ENCODE measurements at regions not wholly inside any gene's neighbourhood (a gene's known extent, or its start where the extent isn't known, plus 50 kb on each side); places are given as distances from the start of the nearest gene placed in this dataset.
A peak's percentile ranks its signal among the peaks of the same experiment; 100 is the strongest.
"Not testable (repeated sequence)": the region's sequence is repeated elsewhere in the genome, so short reads cannot be mapped to it uniquely, and the experiment has no call there.

DNA sequence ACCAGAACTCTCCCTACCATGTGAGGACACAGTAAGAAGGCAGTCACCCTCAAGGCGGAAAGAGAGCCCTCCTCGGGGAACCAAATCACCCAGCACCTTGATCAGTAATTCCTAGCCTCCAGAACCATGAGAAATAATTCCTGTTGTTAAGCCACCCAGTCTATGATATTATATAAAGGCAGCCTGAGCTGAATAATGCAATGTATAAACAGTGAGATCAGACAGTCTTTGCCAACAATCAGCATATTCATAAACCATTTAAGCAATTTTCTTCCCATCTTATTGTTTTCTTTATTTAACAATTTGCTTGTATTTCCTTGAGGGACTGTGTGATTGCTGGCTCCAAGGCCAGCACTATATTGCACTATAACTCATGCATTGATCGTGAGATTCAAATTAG is 144.4 kb upstream of the DAPK1 start:
- DNase-seq (ENCODE audit: extremely low read depth, low read depth): no peak

DNA sequence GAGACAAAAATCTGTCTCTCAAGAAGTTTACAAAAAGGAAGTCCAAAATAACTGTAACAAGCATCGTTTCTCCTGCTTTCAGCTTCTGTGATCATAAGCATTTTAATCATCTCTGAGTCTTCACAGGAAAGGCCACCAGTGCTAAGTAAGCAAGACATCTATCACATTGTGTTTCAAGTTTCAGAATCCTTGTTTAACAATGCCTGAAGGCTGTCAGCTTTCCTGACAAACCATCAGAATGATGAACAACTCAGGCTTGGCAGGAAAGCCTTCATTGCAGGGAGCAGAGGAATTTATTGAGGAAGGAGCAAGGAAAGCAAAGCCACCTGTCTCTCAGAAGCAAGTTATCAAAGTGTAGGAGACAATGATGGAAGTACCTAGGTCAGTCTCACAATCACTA is 143.5 kb upstream of the DAPK1 start:
- DNase-seq (ENCODE audit: extremely low read depth, low read depth): no peak

DNA sequence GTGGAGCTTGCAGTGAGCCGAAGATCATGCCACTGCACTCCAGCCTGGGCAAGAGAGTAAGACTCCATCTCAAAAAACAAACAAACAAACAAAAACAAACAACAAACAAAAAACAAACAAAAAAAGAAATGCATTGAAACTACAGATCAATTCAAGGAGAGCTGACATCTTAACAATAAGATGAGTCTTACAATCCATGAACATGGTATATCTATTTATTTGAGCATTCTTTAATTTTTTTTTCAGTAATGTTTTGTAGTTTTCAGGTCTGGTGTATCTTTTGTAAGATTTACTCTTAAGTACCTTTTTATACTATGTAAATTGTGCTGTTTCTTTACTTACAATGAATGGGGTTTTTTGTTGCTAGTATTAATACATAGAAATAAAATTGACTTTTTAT is 140.1 kb upstream of the DAPK1 start:
- no peak for DNase-seq (ENCODE audit: extremely low read depth, low read depth)

DNA sequence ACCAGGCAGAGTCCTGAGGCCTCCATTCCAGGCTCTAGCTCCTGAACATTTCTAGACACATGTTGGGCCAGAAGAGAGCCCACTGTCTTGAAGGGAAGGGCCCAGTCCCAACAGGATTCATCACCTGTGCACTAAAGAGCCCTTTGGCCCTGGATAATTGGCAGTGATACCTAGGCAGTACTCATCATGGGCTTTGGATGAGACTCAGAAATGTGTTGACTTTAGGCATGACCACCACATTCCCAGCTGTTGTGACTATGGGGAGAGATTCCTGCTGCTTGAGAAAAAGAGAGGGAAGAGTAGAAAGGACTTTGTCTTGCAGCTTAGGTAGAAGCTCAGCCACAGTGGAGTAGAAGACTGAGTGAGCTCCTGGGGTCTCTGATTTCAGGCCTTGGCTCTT is 138.4 kb upstream of the DAPK1 start:
- DNase-seq (ENCODE audit: extremely low read depth, low read depth): no peak

DNA sequence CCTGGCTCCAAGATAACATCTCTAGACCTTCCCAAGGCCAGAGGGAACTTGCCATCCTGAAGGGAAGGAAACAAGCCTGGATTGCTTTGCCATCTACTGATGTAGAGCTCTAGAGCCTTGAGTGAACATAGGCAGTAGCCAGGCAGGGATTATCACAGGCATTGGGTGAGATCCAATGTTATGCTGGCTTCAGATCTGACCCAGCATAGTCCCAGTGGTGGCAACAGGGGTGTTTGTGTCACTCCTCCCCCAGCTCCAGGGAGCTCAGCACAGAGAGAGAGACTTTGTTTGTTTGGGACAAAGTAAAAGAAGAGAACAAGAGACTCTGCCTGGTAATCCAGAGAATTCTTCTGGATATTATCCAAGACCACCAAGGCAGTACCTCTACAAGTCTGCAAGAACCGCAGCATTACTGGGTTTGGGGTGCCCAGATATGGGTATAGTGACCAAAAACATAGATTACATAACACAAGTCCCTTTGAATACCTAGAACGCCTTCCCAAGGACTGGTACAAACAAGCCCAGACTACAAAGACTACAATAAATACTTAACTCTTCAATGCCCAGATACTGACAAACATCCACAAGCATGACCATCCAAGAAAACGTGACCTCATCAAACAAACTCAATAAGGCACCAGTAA is 137.6 kb upstream of the DAPK1 start:
- no peak for DNase-seq (ENCODE audit: extremely low read depth, low read depth)

DNA sequence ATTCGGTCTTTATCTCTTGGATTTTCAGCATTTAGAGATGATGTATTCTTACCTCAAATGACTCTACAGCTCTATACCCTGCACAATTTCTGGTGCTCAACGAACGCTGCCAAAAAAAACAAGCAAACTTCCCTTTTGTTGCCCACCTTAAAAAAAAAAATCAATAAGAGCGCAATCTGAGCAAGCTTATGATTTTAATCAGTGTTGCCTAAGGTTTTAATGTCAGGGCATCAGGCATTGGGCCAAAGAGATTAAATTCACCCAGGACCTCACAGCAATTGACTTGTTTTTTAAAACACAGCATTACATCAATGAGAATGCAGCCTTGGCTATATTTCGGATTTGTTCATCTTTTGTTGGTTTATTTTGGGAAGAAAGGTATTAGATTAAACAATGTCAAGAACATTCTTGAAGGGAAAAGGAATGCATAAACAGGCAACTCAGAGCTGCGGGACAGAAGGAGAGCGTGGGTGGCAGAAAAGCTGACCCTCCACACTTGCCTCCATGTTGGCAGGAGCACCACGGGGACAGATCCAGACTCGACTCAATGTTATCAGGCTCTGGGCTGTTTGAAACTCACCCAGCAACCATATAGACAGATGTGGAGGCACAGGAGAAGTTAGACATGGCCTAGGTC is 127.5 kb upstream of the DAPK1 start:
- no peak for DNase-seq (ENCODE audit: extremely low read depth, low read depth)

DNA sequence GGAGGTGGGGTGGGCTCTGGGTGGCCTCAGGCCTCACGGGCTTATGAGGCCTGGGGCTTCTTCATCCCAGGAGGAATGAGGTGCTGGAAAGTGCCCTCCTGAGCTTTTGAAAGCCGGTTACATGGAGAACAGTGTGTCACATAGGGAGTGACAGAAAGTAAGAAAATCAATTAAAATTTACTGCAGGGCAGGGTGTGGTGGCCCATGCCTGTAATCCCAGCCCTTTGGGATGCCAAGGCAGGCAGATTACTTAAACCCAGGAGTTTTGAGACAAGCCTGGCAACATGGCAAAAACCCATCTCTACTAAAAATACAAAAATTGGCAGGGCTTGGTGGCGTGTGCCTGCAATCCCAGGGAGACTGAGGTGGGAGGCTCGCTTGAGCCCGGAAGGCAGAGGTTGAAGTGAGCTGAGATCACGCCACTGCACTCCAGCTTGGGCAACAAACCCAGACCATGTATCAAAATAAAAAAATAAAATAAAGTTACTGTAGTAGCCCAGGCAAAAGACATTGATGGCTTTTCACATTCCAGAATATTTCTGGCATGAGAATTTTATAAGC is 125.8 kb upstream of the DAPK1 start:
- DNase-seq (ENCODE audit: extremely low read depth, low read depth): no peak

DNA sequence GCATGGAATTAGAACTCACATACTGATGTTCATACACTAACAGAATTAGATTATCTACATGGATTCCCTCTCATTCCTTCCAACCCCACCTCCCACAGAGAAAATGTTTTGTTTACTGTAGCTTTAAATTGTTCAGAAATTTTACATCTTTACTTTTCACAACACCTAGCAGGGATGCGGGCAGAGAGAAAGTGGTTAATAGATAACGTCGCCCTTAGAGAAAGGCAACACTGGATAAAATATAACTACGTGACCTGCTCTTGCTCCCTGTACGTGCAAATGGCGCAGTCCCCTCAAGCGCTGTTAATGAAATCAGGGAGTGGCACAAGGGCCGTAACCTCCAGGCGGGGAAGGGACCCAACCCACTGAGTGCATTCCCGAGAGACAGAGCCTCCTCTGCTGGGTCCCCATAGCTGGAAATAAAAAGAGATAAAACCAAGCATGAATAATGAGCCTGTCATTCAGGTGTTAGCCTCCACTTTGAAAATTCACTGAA is 125.3 kb upstream of the DAPK1 start:
- no peak for DNase-seq (ENCODE audit: extremely low read depth, low read depth)

DNA sequence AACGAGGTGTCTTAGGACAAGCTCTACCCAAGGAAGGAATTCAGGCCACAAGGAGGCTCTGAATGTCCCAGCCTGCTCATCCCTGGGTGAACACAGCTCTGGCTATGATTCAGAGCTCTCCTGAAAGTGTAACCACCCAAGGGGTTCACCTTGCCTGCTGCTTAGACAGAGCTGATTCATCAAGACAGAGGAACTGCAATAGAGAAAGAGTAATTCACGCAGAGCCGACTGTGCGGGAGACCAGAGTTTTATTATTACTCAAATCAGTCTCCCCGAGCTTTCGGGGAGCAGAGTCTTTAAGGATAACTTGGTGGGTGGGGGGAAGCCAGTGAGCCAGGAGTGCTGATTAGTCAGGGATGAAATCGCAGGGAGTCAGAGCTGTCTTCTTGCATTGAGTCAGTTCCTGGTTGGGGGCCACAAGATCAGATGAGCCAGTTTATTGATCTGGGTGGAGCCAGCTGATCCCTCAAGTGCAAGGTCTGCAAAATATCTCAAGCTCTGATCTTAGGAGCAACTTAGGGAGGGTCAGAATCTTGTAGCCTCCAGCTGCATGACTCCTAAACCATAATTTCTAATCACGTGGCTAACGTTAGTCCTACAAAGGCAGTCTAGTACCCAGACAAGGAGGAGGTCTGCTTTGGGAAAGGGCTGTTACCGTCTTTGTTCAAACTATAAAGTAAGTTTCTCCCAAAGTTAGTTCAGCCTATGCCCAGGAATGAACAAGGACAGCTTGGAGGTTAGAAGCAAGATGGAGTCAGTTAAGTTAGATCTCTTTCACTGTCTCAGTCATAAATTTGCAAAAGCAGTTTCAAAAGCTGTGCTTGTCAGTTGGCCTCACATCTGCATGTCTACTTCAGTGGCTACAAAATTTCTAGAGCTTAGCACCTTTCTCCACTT is 123.4 kb upstream of the DAPK1 start:
- DNase-seq (ENCODE audit: extremely low read depth, low read depth): not testable (repeated sequence)

DNA sequence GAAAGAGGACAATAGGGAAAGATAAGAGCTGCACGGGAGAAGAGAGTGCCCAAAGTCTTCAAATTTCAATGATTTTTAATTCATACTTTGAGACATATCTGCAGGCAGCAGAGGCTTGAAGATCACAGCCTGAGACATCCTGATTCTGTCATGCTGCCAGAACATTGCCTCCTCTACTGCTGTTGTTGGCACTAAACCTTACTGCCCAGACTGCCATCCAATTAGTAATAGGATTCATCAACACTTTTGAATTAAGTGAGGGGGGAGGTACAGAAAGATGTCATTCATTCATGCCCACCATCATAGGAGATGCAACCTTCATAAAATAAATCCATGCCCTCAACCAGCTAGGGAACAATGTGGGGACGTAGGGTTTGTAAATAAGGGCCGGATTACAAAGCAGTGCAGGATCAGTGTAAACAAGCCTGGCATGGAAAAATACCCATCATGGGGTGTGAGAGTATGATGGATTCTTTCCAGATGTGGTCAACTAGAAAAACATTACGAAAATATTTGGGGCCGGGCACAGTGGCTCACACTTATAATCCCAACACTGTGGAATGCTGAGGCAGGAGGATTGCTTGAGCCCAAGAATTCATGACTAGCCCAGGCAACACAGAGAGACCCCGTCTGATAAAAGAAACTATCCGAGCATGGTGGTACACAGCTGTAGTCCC is 122.1 kb upstream of the DAPK1 start:
- no peak for DNase-seq (ENCODE audit: extremely low read depth, low read depth)

DNA sequence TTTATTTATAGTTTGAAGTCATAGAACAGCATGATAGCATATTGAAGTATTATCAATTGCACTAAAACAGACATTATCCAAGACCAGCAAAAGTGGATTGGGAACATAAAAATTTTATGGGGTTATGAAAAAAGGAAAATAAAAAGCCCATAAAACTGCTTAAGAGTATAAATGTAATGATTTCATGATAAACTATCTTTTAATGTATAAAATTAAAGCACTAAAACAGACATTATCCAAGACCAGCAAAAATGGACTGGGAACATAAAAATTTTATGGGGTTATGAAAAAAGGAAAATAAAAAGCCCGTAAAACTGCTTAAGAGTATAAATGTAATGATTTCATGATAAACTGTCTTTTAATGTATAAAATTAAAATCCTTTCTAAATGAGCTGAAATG is 119.0 kb upstream of the DAPK1 start:
- no peak for DNase-seq (ENCODE audit: extremely low read depth, low read depth)

DNA sequence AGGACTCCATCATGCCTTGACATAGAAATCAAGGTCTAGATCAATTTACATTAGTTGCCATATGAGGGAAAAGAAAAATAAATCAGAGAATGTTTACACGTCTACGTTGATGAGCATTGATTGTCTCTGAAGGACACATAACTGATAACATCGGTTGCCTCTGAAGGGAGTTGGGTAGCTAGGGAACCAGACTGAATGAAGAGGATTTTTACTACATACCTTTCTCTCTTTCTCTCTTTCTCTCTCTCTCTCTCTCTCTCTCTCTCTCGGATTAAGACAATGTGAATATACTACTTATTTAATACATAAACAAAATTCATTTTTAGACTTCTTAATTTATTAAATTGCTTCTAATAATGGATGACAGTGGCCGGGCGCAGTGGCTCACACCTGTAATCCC is 118.4 kb upstream of the DAPK1 start:
- DNase-seq (ENCODE audit: extremely low read depth, low read depth): no peak

DNA sequence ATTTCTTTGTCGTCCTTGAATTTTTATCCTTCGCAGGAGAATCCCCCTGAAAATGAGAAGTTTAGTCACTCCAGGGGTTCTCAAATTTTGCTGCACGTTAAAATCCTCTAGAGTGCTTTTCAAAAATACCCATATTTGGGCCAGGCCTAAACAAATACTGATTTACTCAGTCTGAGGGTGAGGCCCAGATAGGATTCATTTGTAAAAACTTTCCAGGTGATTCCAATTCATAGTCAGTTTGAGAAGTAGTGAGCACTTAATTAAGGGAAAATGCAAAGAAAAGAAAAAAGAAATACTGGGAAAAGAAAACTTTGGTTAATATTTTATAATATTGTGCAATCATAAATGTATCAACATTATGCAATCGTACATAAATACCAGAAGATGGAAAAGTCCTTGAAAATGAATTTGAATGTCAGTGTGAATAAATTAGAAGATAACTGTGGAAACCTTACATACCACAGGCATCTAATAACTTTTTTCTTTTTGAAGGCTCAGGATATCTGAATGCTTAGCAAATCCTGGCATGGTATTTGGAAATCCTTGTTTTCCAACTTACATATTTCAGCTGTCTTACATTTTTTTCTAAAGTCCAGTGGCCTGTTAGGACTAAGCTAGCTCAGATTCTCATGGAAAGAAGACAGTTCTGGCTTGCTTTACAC is 116.5 kb upstream of the DAPK1 start:
- no peak for DNase-seq (ENCODE audit: extremely low read depth, low read depth)

DNA sequence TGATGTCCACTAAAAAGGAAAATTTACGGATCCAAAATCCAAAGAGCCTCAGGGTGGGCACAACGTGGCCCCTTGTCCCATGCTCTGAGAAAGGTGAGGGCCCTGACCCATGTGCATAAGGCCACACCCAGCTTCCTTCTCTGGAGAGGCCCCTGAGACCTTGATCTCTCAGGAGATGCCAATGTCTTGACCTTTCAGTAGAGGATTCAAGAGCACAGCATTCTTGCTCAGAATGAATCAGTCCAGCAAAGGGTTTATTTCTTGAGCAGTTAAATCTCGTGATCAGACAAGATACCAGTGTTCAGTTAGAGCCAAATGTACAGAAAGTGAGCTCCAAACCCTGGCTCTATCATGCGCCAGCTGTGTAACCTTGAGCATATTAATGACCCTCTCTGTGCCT is 115.9 kb upstream of the DAPK1 start:
- DNase-seq (ENCODE audit: extremely low read depth, low read depth): no peak

DNA sequence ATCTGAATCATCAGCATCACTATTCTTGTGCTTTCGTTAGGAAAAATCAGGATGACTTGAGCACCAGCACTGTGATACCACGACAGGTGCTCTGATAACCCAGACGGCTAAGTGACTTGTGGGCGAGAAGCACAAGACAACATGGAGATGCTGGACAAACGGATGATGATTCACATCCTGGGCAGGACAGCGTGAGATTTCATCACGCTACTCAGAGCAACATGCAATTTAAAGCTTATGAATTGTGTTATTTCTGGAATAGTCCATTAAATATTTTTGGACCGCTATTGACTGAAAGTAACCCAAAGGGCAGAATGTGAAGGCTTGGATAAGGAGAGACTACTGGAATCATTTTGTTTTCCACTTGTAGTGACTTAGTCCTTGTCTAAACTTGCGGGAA is 114.8 kb upstream of the DAPK1 start:
- DNase-seq (ENCODE audit: extremely low read depth, low read depth): peak; percentile 7

DNA sequence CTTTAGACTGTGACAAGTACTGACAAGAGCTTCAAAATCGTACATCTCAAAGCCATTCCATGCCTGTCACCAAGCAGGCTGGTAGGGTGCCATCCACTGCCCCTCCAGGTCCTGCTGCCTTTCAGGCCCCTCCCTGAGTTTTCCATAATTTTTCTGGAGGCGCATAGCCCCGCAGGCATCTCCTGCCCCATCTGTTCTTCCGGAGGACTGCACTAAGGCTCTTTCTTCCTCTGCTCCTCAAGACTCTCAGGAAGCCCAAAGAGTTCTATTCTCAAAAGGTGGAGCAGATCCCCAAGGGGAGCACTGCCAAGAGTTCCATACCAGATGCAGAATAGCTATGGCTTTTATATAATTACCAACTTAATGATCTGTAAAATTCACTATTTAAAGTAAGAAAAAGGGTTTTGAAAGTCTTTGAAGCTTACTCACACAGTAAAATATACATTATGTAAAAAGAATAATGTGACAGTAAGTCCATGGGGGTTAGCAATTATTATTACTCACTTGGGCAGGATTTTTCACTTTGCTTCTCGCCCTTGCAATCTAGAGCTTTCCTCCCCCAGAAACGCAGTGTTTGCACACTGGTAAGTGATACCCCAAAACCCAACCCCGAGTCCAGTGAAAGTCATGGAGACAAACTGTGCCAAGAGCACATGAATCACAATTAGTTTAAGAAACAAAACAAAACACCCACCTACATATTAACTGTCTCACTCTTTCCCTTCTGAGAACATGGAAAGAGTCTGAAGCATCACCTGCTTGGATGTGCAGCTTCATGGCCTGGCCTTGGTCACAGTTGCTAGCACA is 114.1 kb upstream of the DAPK1 start:
- DNase-seq (ENCODE audit: extremely low read depth, low read depth): no peak

DNA sequence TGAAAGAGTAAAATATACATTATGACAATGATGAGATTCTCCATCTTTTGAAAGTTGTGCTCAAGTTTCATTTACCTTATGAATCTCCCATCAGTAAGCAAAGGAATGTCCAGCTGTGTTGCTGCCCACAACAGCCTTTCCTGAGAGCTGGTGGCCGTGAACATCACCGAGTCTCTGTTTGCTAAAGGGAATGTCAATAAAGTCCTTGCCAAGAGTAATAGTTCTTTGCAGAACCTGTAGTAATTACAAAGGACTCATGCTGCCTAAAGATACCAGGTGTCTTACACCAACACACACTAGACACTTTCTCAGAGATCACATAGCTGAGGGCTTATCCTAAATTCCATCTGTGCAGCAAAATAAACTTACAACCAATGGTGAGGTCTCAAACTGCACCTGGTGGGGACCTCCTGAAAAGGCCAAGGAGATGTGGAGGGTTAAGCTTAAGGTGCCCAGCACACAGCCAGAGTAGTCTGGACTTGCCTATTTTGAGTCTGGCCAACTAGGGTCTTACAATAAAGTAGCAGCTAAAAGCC is 111.1 kb upstream of the DAPK1 start:
- DNase-seq (ENCODE audit: extremely low read depth, low read depth): no peak

DNA sequence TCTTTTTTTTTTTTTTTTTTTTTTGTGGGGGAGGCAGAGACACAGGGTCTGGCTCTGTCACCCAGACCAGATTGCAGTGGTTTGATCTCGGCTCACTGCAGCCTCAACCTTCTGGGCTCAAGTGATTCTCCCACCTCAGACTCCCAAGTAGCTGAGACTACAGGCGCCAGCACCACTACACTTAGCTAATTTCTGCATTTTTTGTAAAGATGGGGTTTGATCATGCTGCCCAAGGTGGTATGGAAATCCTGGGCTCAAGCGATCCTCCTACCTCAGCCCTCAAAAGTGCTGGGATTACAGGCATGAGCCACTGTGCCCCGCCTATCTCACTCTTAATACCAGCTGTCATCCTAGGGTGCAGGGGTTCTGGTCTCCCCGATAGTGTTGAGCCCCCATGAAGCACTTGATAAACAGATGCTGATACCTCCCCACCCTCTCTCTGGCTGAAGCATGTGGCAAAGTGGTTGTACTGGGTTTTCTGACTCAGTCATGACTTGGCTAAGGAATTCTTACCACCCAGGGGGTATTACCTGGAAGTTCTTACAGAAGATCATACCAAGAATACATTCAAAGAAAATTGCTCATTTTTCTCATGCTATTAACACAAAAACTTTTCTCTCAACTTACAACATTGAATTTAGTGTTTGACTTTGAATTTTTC is 110.2 kb upstream of the DAPK1 start:
- no peak for DNase-seq (ENCODE audit: extremely low read depth, low read depth)

DNA sequence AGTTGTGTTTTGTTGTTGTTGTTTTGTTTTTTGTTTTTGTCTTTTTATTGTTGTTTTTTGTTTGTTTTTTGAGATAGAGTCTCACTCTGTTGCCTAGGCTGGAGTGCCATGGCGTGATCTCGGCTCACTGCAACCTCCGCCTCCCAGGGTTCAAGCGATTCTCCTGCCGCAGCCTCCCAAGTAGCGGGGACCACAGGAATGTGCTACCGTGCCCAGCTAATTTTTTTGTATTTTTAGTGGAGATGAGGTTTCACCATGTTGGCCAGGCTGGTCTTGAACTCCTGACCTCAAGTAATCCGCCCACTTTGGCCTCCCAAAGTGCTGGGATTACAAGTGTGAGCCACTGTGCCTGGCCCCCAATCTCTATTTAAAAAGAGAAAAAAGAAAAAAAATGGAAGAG is 109.0 kb upstream of the DAPK1 start:
- not testable (repeated sequence) for DNase-seq (ENCODE audit: extremely low read depth, low read depth)

All from NCI-H460 (cell line).